ENCODE measurements at regions not wholly inside any gene's neighbourhood (a gene's known extent, or its start where the extent isn't known, plus 50 kb on each side); places are given as distances from the start of the nearest gene placed in this dataset.

DNA sequence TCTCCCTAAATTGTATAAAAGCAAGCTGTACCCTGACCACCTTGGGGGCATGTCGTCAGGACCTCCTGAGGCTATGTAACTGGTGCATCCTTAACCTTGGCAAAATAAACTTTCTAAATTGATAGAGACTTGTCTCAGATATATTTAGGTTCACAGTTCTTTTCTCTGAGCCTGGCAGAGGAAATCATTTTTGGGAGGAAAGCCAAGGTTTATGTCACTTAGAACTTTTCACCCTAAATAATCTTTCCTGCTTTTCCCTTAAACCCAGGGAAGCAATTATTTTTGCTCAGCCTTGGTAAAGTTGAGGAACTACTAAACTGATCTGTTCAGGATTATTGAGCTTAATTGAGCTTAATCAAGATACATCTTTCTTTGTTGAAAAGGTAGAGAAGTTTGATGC lies 608.9 kb downstream of the PDCD6IP start:
- no peak for TF ChIP-seq REST (IDR thresholded peaks at IDR 0.05; ENCODE audit: insufficient read depth in 1 of 2, low read depth in 2 of 2, low read length in 1 of 2)
- TF ChIP-seq, protein P1, sequence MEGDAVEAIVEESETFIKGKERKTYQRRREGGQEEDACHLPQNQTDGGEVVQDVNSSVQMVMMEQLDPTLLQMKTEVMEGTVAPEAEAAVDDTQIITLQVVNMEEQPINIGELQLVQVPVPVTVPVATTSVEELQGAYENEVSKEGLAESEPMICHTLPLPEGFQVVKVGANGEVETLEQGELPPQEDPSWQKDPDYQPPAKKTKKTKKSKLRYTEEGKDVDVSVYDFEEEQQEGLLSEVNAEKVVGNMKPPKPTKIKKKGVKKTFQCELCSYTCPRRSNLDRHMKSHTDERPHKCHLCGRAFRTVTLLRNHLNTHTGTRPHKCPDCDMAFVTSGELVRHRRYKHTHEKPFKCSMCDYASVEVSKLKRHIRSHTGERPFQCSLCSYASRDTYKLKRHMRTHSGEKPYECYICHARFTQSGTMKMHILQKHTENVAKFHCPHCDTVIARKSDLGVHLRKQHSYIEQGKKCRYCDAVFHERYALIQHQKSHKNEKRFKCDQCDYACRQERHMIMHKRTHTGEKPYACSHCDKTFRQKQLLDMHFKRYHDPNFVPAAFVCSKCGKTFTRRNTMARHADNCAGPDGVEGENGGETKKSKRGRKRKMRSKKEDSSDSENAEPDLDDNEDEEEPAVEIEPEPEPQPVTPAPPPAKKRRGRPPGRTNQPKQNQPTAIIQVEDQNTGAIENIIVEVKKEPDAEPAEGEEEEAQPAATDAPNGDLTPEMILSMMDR (IDR thresholded peaks at IDR 0.05): no peak
- no peaks in the 10 kb centered on the region for H3K4me1 ChIP-seq (ENCODE audit: control insufficient read depth, insufficient read depth, low read length)
- CTCF ChIA-PET: no interaction called here
- H3K36me3 ChIP-seq (ENCODE audit: control insufficient read depth, insufficient read depth, low read length): no peaks in the 10 kb centered on the region
- intact Hi-C loops (cut with micrococcal nuclease; ENCODE audit: unreplicated experiment): no loop called here
- no peak for ATAC-seq
- BruUV-seq (replicated peaks): no TSS peak
- no peak overlapping the region for H3K27ac ChIP-seq (ENCODE audit: low read length)
- POLR2A ChIA-PET: no interaction called here
- in situ Hi-C loops (cut with HindIII; ENCODE audit: low pct_unique_long_range_greater_than_20kb, low sequenced_read_pairs): no loop called here
- no peak for DNase-seq (ENCODE audit: low read depth, low spot score)
- H3K9me3 ChIP-seq (ENCODE audit: control insufficient read depth, insufficient read depth, low read depth, low read length): no peaks in the 10 kb centered on the region
- H3K27me3 ChIP-seq (ENCODE audit: control insufficient read depth, insufficient read depth, low read length): no peaks in the 10 kb centered on the region
- no peak overlapping the region for H3K4me3 ChIP-seq (ENCODE audit: low read depth in 2 of 2, low read length in 2 of 2)

DNA sequence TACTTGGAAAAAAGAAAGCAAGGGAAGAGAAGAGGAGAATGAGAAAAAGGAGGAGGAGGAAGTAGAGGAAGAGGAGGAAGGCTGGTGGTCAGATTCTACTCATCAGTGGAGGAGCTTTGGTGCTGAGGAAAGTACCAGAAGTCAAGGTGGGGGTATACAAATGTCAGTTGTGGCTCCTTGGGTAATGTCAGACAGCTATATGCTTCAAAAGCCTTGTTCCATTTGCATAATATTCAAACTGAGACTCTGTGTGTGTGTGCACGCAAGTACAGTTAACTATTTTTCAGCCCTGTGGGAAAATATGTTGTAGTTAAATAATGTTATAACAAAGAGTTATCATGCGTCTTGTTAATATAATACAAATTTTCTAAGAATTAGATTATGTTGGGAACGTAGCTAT lies 609.7 kb downstream of the PDCD6IP start:
- TF ChIP-seq SIN3A (IDR thresholded peaks at IDR 0.05; ENCODE audit: borderline replicate concordance, insufficient read depth, low read depth, low read length): no peak
- TF ChIP-seq, protein P1 (IDR thresholded peaks at IDR 0.05): no peak
- TF ChIP-seq REST (IDR thresholded peaks at IDR 0.05; ENCODE audit: insufficient read depth in 1 of 2, low read depth in 2 of 2, low read length in 1 of 2): no peak
- ATAC-seq: no peak
- in situ Hi-C loops (cut with HindIII; ENCODE audit: low pct_unique_long_range_greater_than_20kb, low sequenced_read_pairs): no loop called here
- ChIA-PET POLR2A (no interaction called here), CTCF (no interaction called here)
- Histone ChIP-seq H3K36me3 (ENCODE audit: control insufficient read depth, insufficient read depth, low read length) (no peaks in the 10 kb centered on the region), H3K27me3 (ENCODE audit: control insufficient read depth, insufficient read depth, low read length) (no peaks in the 10 kb centered on the region), H3K27ac (ENCODE audit: low read length) (no peak overlapping the region), H3K4me1 (ENCODE audit: control insufficient read depth, insufficient read depth, low read length) (no peaks in the 10 kb centered on the region), H3K9me3 (ENCODE audit: control insufficient read depth, insufficient read depth, low read depth, low read length) (no peaks in the 10 kb centered on the region), H3K4me3 (ENCODE audit: low read depth in 2 of 2, low read length in 2 of 2) (no peak overlapping the region)
- intact Hi-C loops (cut with micrococcal nuclease; ENCODE audit: unreplicated experiment): no loop called here
- no TSS peak for BruUV-seq (replicated peaks)
- no peak for DNase-seq (ENCODE audit: low read depth, low spot score)
